Large intestine (tissue), 3 donors: ENCODE measurements at regions not wholly inside any gene's neighbourhood (a gene's known extent, or its start where the extent isn't known, plus 50 kb on each side); places are given as distances from the start of the nearest gene placed in this dataset.

Source experiments
- DNase-seq, 2 donors: peaks; one replicate each; pipeline versions ENCODE4 v3.0.0 to v3.0.0-alpha.2; 2013
- H3K27ac ChIP-seq: one replicate; pipeline ENCODE4 v1.5.1; 2013; ENCODE audit warnings: low read length
- H3K27me3 ChIP-seq: 2 replicates; pipeline ENCODE4 v1.6.1; 2013; ENCODE audit warnings: low read length; ENCODE audit not compliant: control insufficient read depth, insufficient read depth
- H3K36me3 ChIP-seq: 2 replicates; pipeline ENCODE4 v1.6.1; 2013; ENCODE audit warnings: low read length; ENCODE audit not compliant: control insufficient read depth, insufficient read depth
- H3K4me1 ChIP-seq: one replicate; pipeline ENCODE4 v1.6.1; 2013; ENCODE audit warnings: low read length; ENCODE audit not compliant: control insufficient read depth, insufficient read depth
- H3K4me3 ChIP-seq: one replicate; pipeline ENCODE4 v1.5.1; 2013; ENCODE audit warnings: low read length
- H3K9me3 ChIP-seq: one replicate; pipeline ENCODE4 v1.6.1; 2013; ENCODE audit warnings: mild to moderate bottlenecking, low read depth, low read length, moderate library complexity; ENCODE audit not compliant: control insufficient read depth
- WGBS: methylation state at CpG from one replicate; pipeline ENCODE4 v1.1.5; 2013; ENCODE audit warnings: low lambda C conversion rate; ENCODE audit not compliant: insufficient coverage; 5-methylcytosine and 5-hydroxymethylcytosine counted together

GRCh38 chr13:21946964-21947363 is 276.1 kb downstream of the FGF9 start:
- Histone ChIP-seq H3K27ac (no peak overlapping the region), H3K9me3 (no peaks in the 10 kb centered on the region), H3K27me3 (no peaks in the 10 kb centered on the region), H3K36me3 (no peaks in the 10 kb centered on the region), H3K4me1 (no peaks in the 10 kb centered on the region), H3K4me3 (no peak overlapping the region)
- DNase-seq: no peak
- WGBS: no CpG with 5 or more reads among the region's 6 CpGs

DNA sequence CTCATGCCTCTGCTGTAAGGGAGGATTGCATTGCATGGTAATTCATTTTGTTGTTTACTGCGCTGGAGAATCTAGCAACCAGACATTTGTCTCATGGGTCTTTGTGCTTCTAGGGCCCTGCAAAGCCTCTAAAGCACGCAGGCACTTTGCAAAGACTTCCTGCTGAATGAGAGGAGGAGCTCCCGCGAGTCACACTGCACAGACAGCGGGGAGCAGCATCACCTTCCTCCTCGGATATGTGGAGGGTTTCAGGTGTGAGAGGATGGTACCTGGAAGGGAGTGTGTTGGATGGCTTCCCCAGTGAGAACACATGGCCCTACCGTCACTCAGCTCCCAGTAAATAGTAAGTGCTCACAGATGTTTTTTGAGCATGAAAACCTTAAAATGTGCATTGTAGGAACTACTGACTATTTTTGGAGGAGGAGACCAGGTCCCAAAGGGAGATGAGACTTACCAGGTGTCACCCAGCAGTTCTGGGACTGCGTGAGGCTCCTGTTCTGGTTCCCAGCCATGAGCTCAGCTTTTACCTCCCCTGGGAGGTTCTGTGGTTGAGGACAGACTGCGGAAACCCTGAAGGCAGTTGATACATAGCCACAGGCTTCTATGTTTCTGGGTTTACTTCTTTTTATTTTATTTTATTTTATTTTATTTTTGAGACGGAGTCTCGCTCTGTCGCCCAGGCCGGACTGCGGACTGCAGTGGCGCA is 278.0 kb downstream of the FGF9 start:
- no CpG with 5 or more reads among the region's 15 CpGs for WGBS

DNA sequence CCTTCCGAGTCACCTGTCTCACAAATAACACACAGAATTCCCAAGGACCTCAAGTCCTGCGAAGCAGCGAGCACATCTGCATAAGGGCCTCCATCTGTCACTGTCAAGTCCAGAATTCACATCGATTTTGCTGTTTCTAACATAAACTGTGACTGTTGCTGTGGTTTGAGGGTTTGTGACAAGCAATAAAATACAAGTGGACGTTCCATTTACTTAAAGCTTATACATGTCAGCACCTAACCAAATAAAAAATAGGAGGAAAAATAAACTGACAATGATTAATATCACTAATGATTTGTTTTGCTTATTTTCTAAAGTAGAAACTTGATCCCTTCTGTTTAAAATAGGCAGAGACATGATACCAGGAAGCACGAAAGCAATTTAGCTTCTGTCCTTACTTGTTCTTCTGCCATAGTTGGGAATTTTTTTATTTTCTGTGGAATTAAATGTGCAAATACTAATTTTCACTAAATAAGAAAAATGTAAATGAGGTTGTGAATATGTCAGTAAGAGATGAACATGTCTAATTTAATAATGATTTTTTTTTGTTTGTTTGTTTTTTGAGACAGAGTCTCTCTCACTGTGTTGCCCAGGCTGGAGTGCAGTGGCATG is 279.1 kb downstream of the FGF9 start:
- WGBS: 78% methylated on average over 1 of the region's 6 CpGs
- H3K27me3 ChIP-seq: no peaks in the 10 kb centered on the region
- no peak overlapping the region for H3K27ac ChIP-seq
- H3K36me3 ChIP-seq: no peaks in the 10 kb centered on the region
- H3K9me3 ChIP-seq: no peaks in the 10 kb centered on the region
- no peaks in the 10 kb centered on the region for H3K4me1 ChIP-seq
- H3K4me3 ChIP-seq: no peak overlapping the region
- no peak for DNase-seq

More for the DNA sequence above, 278.0 kb downstream of the FGF9 start:
- Histone ChIP-seq H3K4me3 (no peak overlapping the region), H3K27ac (no peak overlapping the region), H3K36me3 (no peaks in the 10 kb centered on the region), H3K4me1 (no peaks in the 10 kb centered on the region), H3K9me3 (no peaks in the 10 kb centered on the region), H3K27me3 (no peaks in the 10 kb centered on the region)
- no peak for DNase-seq

GRCh38 chr13:21956666-21957065 is 285.8 kb downstream of the FGF9 start:
- H3K27ac ChIP-seq: peak overlapping the region; percentile 51
- H3K36me3 ChIP-seq: no peaks in the 10 kb centered on the region
- H3K4me3 ChIP-seq: no peak overlapping the region
- DNase-seq: peak; percentile 24 to 59
- WGBS: no CpG with 5 or more reads among the region's 1 CpG
- H3K9me3 ChIP-seq: no peaks in the 10 kb centered on the region
- H3K4me1 ChIP-seq: peaks cover 3% of the 10 kb centered on the region
- no peaks in the 10 kb centered on the region for H3K27me3 ChIP-seq

GRCh38 chr13:21957833-21958232 is 287.0 kb downstream of the FGF9 start:
- Histone ChIP-seq H3K36me3 (no peaks in the 10 kb centered on the region), H3K27ac (no peak overlapping the region), H3K4me3 (no peak overlapping the region), H3K4me1 (peaks cover 3% of the 10 kb centered on the region), H3K9me3 (no peaks in the 10 kb centered on the region), H3K27me3 (no peaks in the 10 kb centered on the region)
- DNase-seq: no peak

DNA sequence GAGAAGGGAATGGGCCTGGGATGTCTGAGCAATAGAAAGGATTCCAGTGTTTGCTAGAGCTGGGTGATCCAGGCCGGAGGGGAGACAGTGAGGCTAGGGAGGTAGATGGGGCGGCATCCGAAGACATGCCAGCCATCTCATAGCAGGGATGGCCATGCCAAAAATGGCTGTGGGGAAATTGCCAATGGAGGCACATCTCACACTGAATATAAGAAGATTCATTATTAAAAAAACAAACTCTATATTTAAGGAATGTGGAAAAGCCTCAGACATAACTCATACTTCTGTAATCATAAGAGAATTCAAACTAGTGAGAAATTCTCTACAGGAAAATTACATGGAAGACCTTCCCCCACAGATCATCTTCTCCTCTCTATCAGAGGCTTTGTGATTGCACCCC is 289.2 kb downstream of the FGF9 start:
- Histone ChIP-seq H3K36me3 (no peaks in the 10 kb centered on the region), H3K9me3 (no peaks in the 10 kb centered on the region), H3K27me3 (no peaks in the 10 kb centered on the region), H3K27ac (no peak overlapping the region), H3K4me1 (peaks cover 3% of the 10 kb centered on the region), H3K4me3 (no peak overlapping the region)
- no peak for DNase-seq
- 100% methylated on average over 2 of the region's 3 CpGs for WGBS

GRCh38 chr13:21964686-21965085 is 293.8 kb downstream of the FGF9 start:
- H3K27ac ChIP-seq: no peak overlapping the region
- H3K27me3 ChIP-seq: no peaks in the 10 kb centered on the region
- H3K36me3 ChIP-seq: no peaks in the 10 kb centered on the region
- H3K4me3 ChIP-seq: no peak overlapping the region
- H3K4me1 ChIP-seq: no peaks in the 10 kb centered on the region
- no peak for DNase-seq
- no peaks in the 10 kb centered on the region for H3K9me3 ChIP-seq
- no CpG with 5 or more reads among the region's 5 CpGs for WGBS

GRCh38 chr13:21965095-21965494 is 294.2 kb downstream of the FGF9 start:
- 80% methylated on average over 1 of the region's 14 CpGs for WGBS
- H3K4me3 ChIP-seq: no peak overlapping the region
- H3K27me3 ChIP-seq: no peaks in the 10 kb centered on the region
- H3K27ac ChIP-seq: no peak overlapping the region
- H3K9me3 ChIP-seq: no peaks in the 10 kb centered on the region
- no peaks in the 10 kb centered on the region for H3K36me3 ChIP-seq
- H3K4me1 ChIP-seq: no peaks in the 10 kb centered on the region
- no peak for DNase-seq

DNA sequence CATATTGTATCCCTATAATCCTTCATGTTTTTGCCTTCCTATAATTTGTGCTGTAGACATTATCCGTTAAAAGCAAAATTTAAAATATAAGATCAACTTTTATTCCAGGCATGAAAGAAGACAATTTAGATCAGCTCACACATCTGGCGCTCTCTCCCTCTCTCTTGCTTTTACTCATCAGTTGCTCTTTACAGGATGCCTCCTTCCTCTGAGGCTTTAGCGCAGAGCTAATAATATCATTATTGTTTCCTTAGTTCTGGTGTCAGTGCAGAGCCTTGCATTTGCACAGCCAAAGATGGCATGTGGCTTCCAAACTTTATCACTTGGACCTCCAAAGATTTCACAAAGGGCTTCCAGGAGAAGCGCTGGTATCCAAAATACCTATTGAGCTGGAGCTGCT is 295.1 kb downstream of the FGF9 start:
- no peak for DNase-seq
- Histone ChIP-seq H3K9me3 (no peaks in the 10 kb centered on the region), H3K27ac (no peak overlapping the region), H3K36me3 (no peaks in the 10 kb centered on the region), H3K27me3 (no peaks in the 10 kb centered on the region), H3K4me3 (no peak overlapping the region), H3K4me1 (no peaks in the 10 kb centered on the region)
- 100% methylated on average over 2 of the region's 4 CpGs for WGBS

GRCh38 chr13:21967871-21968270 is 297.0 kb downstream of the FGF9 start:
- Histone ChIP-seq H3K36me3 (no peaks in the 10 kb centered on the region), H3K27me3 (no peaks in the 10 kb centered on the region), H3K4me1 (no peaks in the 10 kb centered on the region), H3K9me3 (no peaks in the 10 kb centered on the region), H3K27ac (no peak overlapping the region), H3K4me3 (no peak overlapping the region)
- WGBS: 100% methylated on average over 1 of the region's 1 CpG
- DNase-seq: no peak

GRCh38 chr13:21970172-21970571 is 299.3 kb downstream of the FGF9 start:
- H3K4me1 ChIP-seq: no peaks in the 10 kb centered on the region
- no peaks in the 10 kb centered on the region for H3K36me3 ChIP-seq
- no CpG with 5 or more reads among the region's 7 CpGs for WGBS
- H3K27me3 ChIP-seq: no peaks in the 10 kb centered on the region
- no peak overlapping the region for H3K27ac ChIP-seq
- no peak overlapping the region for H3K4me3 ChIP-seq
- no peaks in the 10 kb centered on the region for H3K9me3 ChIP-seq
- no peak for DNase-seq
